ENCODE measurements at regions not wholly inside any gene's neighbourhood (a gene's known extent, or its start where the extent isn't known, plus 50 kb on each side); places are given as distances from the start of the nearest gene placed in this dataset.

DNA sequence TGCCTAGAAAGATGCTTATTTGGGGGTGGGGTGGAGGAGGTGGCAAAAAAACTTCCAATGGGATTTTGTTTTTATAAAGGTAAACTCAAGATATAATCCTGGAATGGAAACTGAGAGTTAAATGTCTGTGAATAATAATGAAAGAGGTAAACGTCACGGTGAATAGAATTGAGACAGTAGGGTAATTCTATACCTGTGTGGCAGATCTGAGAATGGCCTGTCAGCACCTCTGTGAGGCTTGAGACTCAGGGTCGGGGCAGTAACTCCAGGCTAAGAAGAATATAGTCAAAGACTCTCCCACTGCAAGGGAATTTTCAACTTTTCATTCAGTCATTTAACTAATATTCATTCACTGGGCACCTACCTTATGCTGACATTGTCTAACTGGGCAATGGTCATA is 581.2 kb upstream of the ZNF608 start:
- H3K36me3 ChIP-seq (ENCODE audit: insufficient read depth, insufficient read length, low read length), result no peaks in the 10 kb centered on the region
- no peaks in the 10 kb centered on the region for H3K4me1 ChIP-seq (ENCODE audit: insufficient read depth, insufficient read length)
- H3K9me3 ChIP-seq (ENCODE audit: insufficient read depth, low read length), result no peaks in the 10 kb centered on the region
- H3K27me3 ChIP-seq (ENCODE audit: insufficient read depth, insufficient read length), result no peaks in the 10 kb centered on the region
- TF ChIP-seq ZNF274 (IDR thresholded peaks at IDR 0.05; ENCODE audit: low read depth, low read length) (no peak), SUZ12 (IDR thresholded peaks at IDR 0.05; ENCODE audit: extremely low read depth, insufficient read depth, insufficient read length) (no peak), YY1 (IDR thresholded peaks at IDR 0.05; ENCODE audit: insufficient read depth, insufficient read length) (no peak)
- DNase-seq (ENCODE audit: low read depth, low spot score), result no peak
- no peak overlapping the region for H3K4me3 ChIP-seq (ENCODE audit: insufficient read length, low read depth)
- H3K9ac ChIP-seq (ENCODE audit: insufficient read length, low read depth), result no peak overlapping the region

GRCh38 chr5:125331987-125332598 is 585.7 kb upstream of the ZNF608 start:
- Histone ChIP-seq H3K9me3 (ENCODE audit: insufficient read depth, low read length) (no peaks in the 10 kb centered on the region), H3K36me3 (ENCODE audit: insufficient read depth, insufficient read length, low read length) (no peaks in the 10 kb centered on the region), H3K9ac (ENCODE audit: insufficient read length, low read depth) (no peak overlapping the region), H3K4me3 (ENCODE audit: insufficient read length, low read depth) (no peak overlapping the region), H3K4me1 (ENCODE audit: insufficient read depth, insufficient read length) (no peaks in the 10 kb centered on the region), H3K27me3 (ENCODE audit: insufficient read depth, insufficient read length) (no peaks in the 10 kb centered on the region)
- TF ChIP-seq ZNF274 (IDR thresholded peaks at IDR 0.05; ENCODE audit: low read depth, low read length) (no peak), SUZ12 (IDR thresholded peaks at IDR 0.05; ENCODE audit: extremely low read depth, insufficient read depth, insufficient read length) (no peak), YY1 (IDR thresholded peaks at IDR 0.05; ENCODE audit: insufficient read depth, insufficient read length) (no peak)
- no peak for DNase-seq (ENCODE audit: low read depth, low spot score)

DNA sequence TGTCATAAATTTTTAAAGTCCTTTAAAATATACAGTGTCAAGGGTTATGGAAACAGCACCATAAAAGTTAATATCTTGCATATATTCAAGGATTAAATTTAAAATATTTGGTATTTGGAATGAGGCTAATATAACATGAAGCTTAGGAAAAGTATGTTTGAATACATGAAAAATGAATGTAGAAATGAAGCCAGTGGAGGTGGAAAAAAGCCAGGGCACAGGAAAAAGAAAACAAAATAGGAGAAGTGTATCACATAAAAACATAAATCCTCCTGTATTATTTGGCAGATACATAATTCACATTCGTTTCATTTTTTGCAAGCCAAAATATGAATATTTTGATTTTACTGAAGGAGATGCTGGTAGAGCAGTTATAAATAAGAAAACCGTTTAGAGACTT is 587.0 kb upstream of the ZNF608 start:
- Histone ChIP-seq H3K4me3 (ENCODE audit: insufficient read length, low read depth) (no peak overlapping the region), H3K27me3 (ENCODE audit: insufficient read depth, insufficient read length) (no peaks in the 10 kb centered on the region), H3K36me3 (ENCODE audit: insufficient read depth, insufficient read length, low read length) (no peaks in the 10 kb centered on the region), H3K9me3 (ENCODE audit: insufficient read depth, low read length) (no peaks in the 10 kb centered on the region), H3K4me1 (ENCODE audit: insufficient read depth, insufficient read length) (no peaks in the 10 kb centered on the region), H3K9ac (ENCODE audit: insufficient read length, low read depth) (no peak overlapping the region)
- TF ChIP-seq SUZ12 (IDR thresholded peaks at IDR 0.05; ENCODE audit: extremely low read depth, insufficient read depth, insufficient read length) (no peak), YY1 (IDR thresholded peaks at IDR 0.05; ENCODE audit: insufficient read depth, insufficient read length) (no peak), ZNF274 (IDR thresholded peaks at IDR 0.05; ENCODE audit: low read depth, low read length) (no peak)
- DNase-seq (ENCODE audit: low read depth, low spot score), result no peak

- Histone ChIP-seq H3K9me3 (ENCODE audit: insufficient read depth, low read length) (no peaks in the 10 kb centered on the region), H3K27me3 (ENCODE audit: insufficient read depth, insufficient read length) (no peaks in the 10 kb centered on the region), H3K4me1 (ENCODE audit: insufficient read depth, insufficient read length) (no peaks in the 10 kb centered on the region), H3K9ac (ENCODE audit: insufficient read length, low read depth) (no peak overlapping the region), H3K36me3 (ENCODE audit: insufficient read depth, insufficient read length, low read length) (no peaks in the 10 kb centered on the region), H3K4me3 (ENCODE audit: insufficient read length, low read depth) (no peak overlapping the region)
- DNase-seq (ENCODE audit: low read depth, low spot score), result no peak
- TF ChIP-seq YY1 (IDR thresholded peaks at IDR 0.05; ENCODE audit: insufficient read depth, insufficient read length) (no peak), SUZ12 (IDR thresholded peaks at IDR 0.05; ENCODE audit: extremely low read depth, insufficient read depth, insufficient read length) (no peak), ZNF274 (IDR thresholded peaks at IDR 0.05; ENCODE audit: low read depth, low read length) (no peak)
These were observed 590.0 kb upstream of the ZNF608 start for GRCh38 chr5:125336401-125336800.

GRCh38 chr5:125337294-125337693 is 590.9 kb upstream of the ZNF608 start:
- no peak for TF ChIP-seq ZNF274 (IDR thresholded peaks at IDR 0.05; ENCODE audit: low read depth, low read length)
- TF ChIP-seq SUZ12 (IDR thresholded peaks at IDR 0.05; ENCODE audit: extremely low read depth, insufficient read depth, insufficient read length), result no peak
- TF ChIP-seq YY1 (IDR thresholded peaks at IDR 0.05; ENCODE audit: insufficient read depth, insufficient read length), result no peak
- H3K9me3 ChIP-seq (ENCODE audit: insufficient read depth, low read length), result no peaks in the 10 kb centered on the region
- H3K4me3 ChIP-seq (ENCODE audit: insufficient read length, low read depth), result no peak overlapping the region
- H3K9ac ChIP-seq (ENCODE audit: insufficient read length, low read depth), result no peak overlapping the region
- DNase-seq (ENCODE audit: low read depth, low spot score), result no peak
- no peaks in the 10 kb centered on the region for H3K36me3 ChIP-seq (ENCODE audit: insufficient read depth, insufficient read length, low read length)
- no peaks in the 10 kb centered on the region for H3K4me1 ChIP-seq (ENCODE audit: insufficient read depth, insufficient read length)
- no peaks in the 10 kb centered on the region for H3K27me3 ChIP-seq (ENCODE audit: insufficient read depth, insufficient read length)

- no peaks in the 10 kb centered on the region for H3K27me3 ChIP-seq (ENCODE audit: insufficient read depth, insufficient read length)
- DNase-seq (ENCODE audit: low read depth, low spot score), result no peak
- no peaks in the 10 kb centered on the region for H3K4me1 ChIP-seq (ENCODE audit: insufficient read depth, insufficient read length)
- no peaks in the 10 kb centered on the region for H3K36me3 ChIP-seq (ENCODE audit: insufficient read depth, insufficient read length, low read length)
- no peak overlapping the region for H3K4me3 ChIP-seq (ENCODE audit: insufficient read length, low read depth)
- TF ChIP-seq ZNF274 (IDR thresholded peaks at IDR 0.05; ENCODE audit: low read depth, low read length) (no peak), SUZ12 (IDR thresholded peaks at IDR 0.05; ENCODE audit: extremely low read depth, insufficient read depth, insufficient read length) (no peak), YY1 (IDR thresholded peaks at IDR 0.05; ENCODE audit: insufficient read depth, insufficient read length) (no peak)
- H3K9ac ChIP-seq (ENCODE audit: insufficient read length, low read depth), result no peak overlapping the region
- H3K9me3 ChIP-seq (ENCODE audit: insufficient read depth, low read length), result no peaks in the 10 kb centered on the region
These were observed 592.2 kb upstream of the ZNF608 start for GRCh38 chr5:125338440-125339174.

GRCh38 chr5:125341436-125341835 is 595.0 kb upstream of the ZNF608 start:
- Histone ChIP-seq H3K4me3 (ENCODE audit: insufficient read length, low read depth) (no peak overlapping the region), H3K9me3 (ENCODE audit: insufficient read depth, low read length) (no peaks in the 10 kb centered on the region), H3K9ac (ENCODE audit: insufficient read length, low read depth) (no peak overlapping the region), H3K4me1 (ENCODE audit: insufficient read depth, insufficient read length) (no peaks in the 10 kb centered on the region), H3K27me3 (ENCODE audit: insufficient read depth, insufficient read length) (no peaks in the 10 kb centered on the region), H3K36me3 (ENCODE audit: insufficient read depth, insufficient read length, low read length) (no peaks in the 10 kb centered on the region)
- no peak for DNase-seq (ENCODE audit: low read depth, low spot score)
- TF ChIP-seq SUZ12 (IDR thresholded peaks at IDR 0.05; ENCODE audit: extremely low read depth, insufficient read depth, insufficient read length) (no peak), YY1 (IDR thresholded peaks at IDR 0.05; ENCODE audit: insufficient read depth, insufficient read length) (no peak), ZNF274 (IDR thresholded peaks at IDR 0.05; ENCODE audit: low read depth, low read length) (no peak)
